NT2/D1 (cell line): ENCODE measurements at regions not wholly inside any gene's neighbourhood (a gene's known extent, or its start where the extent isn't known, plus 50 kb on each side); places are given as distances from the start of the nearest gene placed in this dataset.
"Not testable (repeated sequence)": the region's sequence is repeated elsewhere in the genome, so short reads cannot be mapped to it uniquely, and the experiment has no call there.

ENCODE experiments used
- DNase-seq: peaks from one replicate; pipeline ENCODE4 v3.0.0-alpha.2; 2011; ENCODE audit warnings: low read depth, low spot score
- H3K27me3 ChIP-seq: 2 replicates; pipeline ENCODE4 v1.6.0; 2011; ENCODE audit warnings: mild to moderate bottlenecking; ENCODE audit not compliant: insufficient read length, insufficient read depth
- H3K36me3 ChIP-seq: 2 replicates; pipeline ENCODE4 v1.6.1; 2011; ENCODE audit warnings: mild to moderate bottlenecking, low read length, mixed read lengths; ENCODE audit not compliant: insufficient read depth, insufficient read length
- H3K4me1 ChIP-seq: 2 replicates; pipeline ENCODE4 v1.5.1; 2011; ENCODE audit not compliant: insufficient read depth, insufficient read length
- H3K4me3 ChIP-seq: 2 replicates; pipeline ENCODE4 v1.5.1; 2011; ENCODE audit warnings: low read depth; ENCODE audit not compliant: insufficient read length
- H3K9ac ChIP-seq: 2 replicates; pipeline ENCODE4 v1.6.0; 2011; ENCODE audit warnings: low read depth; ENCODE audit not compliant: insufficient read length
- H3K9me3 ChIP-seq: 2 replicates; pipeline ENCODE4 v1.5.1; 2011; ENCODE audit warnings: mild to moderate bottlenecking, low read length; ENCODE audit not compliant: insufficient read depth
- SUZ12 ChIP-seq: IDR thresholded peaks from 2 replicates; pipeline ENCODE4 v1.6.1; 2011; ENCODE audit not compliant: insufficient read length, insufficient read depth; ENCODE audit errors: extremely low read depth
- YY1 ChIP-seq: IDR thresholded peaks from 2 replicates; pipeline ENCODE4 v1.6.1; 2011; ENCODE audit not compliant: insufficient read length, insufficient read depth
- ZNF274 ChIP-seq: IDR thresholded peaks from 2 replicates; pipeline ENCODE4 v1.6.1; 2011; ENCODE audit warnings: mild to moderate bottlenecking, low read depth, low read length

DNA sequence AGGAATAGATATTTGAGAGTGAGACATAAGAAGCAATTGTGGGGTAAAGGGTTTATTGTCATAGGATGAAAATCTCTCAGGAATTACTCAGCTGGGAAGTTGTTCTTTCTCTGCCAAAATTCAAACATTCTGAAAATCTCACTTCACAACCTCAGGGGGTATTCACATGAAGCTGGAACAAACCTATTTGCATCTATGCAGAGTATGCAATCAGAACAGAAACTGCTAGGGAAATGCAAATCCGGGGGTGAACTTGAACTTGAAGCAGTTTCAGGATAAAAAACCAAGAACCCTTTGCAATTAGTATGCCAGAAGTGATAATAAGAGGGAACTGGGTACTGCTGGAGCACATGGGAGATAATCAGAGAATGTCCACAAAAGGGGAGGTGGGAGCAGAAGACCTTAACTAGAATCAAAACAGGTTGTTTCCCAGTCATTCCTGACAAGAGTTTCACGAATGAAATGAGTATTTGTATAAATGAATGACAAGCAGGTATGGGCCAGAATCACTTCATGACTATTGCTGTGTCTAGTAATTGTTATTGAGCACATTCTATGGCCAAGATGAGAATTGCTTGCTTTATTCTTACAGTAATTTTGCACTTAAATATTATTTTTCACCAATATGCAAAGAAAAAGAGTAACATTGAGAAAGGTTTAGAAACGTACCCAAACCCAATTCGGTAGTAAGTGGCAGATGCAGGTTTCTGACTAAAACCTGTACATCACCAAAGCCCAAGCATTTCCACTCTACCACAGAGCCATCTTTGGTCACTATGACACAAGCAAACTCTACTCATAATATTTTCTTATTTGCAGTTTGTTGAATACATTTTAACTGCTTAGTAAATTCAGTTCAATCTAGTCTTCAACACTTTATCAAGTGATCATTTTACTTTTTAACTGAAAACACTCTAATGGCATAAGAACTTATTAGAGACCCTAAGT is 61.8 kb upstream of the UBASH3B start:
- H3K9ac ChIP-seq, result no peak overlapping the region
- DNase-seq, result no peak
- no peaks in the 10 kb centered on the region for H3K27me3 ChIP-seq
- no peaks in the 10 kb centered on the region for H3K4me1 ChIP-seq
- H3K36me3 ChIP-seq, result no peaks in the 10 kb centered on the region
- no peak overlapping the region for H3K4me3 ChIP-seq
- H3K9me3 ChIP-seq, result no peaks in the 10 kb centered on the region
- TF ChIP-seq YY1, result no peak
- TF ChIP-seq ZNF274, result no peak
- TF ChIP-seq SUZ12, result no peak

DNA sequence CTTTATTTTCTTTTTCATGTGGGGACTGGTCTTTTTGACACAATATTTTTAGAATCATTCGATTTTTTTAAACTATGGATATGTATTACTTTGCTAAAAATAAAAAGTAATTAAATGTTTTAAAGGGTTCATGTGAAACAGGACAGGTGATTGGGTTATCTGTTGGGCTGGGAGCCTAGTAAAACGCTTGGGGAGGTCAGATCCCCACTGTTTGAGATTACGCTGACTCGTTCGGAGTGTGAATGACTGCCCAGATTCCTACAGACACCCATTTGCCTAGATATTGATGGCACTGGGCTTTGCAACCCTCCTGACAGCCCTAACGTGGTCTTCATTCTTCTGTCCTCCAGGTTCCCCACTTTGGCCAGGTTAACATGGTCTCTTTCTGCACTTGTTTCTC is 62.9 kb upstream of the UBASH3B start:
- Histone ChIP-seq H3K9ac (no peak overlapping the region), H3K4me3 (no peak overlapping the region), H3K9me3 (no peaks in the 10 kb centered on the region), H3K27me3 (no peaks in the 10 kb centered on the region), H3K4me1 (no peaks in the 10 kb centered on the region), H3K36me3 (no peaks in the 10 kb centered on the region)
- no peak for DNase-seq
- TF ChIP-seq ZNF274 (no peak), SUZ12 (no peak), YY1 (no peak)

DNA sequence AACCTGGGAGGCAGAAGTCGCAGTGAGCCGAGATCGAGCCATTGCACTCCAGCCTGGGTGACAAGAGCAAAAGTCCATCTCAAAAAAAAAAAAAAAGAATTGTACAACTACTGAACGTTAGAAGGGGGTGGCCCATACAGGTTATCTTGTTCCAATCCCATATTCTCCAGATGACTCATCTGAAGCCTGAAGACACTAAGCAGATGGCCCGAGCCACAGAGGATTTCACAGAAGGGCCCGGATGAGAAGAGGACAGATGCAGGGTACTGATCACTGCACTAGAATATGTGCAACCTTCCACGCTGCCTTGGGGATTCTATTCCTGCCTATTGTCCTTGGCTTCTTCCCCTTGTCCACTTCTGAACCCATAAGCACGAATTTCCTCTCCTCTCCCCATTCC is 70.9 kb upstream of the UBASH3B start:
- Histone ChIP-seq H3K36me3 (no peaks in the 10 kb centered on the region), H3K4me3 (no peak overlapping the region), H3K9ac (no peak overlapping the region), H3K4me1 (peaks cover 4% of the 10 kb centered on the region), H3K27me3 (no peaks in the 10 kb centered on the region), H3K9me3 (no peaks in the 10 kb centered on the region)
- TF ChIP-seq ZNF274 (no peak), SUZ12 (no peak), YY1 (no peak)
- DNase-seq, result no peak

DNA sequence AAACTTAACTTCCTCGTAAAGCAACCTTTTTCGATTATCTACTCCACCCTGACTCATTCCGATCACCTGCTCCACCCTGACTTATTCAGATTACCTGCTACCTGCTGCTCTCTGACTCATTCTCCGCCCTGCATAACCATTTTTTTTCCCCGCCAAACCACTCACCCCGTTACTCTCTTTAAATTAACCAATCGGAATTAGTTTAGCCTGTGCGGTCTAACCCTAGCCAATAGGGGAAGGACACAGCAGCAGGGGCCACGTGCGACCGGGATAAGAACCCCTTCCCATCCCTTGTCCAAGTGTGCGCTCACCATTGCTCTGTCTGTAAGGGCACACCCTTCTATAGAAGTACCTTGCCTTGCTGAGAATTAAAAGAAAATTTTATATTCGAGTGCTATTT is 75.5 kb upstream of the UBASH3B start:
- not testable (repeated sequence) for H3K9ac ChIP-seq, H3K27me3 ChIP-seq, H3K9me3 ChIP-seq, H3K4me1 ChIP-seq, DNase-seq, H3K36me3 ChIP-seq, H3K4me3 ChIP-seq

DNA sequence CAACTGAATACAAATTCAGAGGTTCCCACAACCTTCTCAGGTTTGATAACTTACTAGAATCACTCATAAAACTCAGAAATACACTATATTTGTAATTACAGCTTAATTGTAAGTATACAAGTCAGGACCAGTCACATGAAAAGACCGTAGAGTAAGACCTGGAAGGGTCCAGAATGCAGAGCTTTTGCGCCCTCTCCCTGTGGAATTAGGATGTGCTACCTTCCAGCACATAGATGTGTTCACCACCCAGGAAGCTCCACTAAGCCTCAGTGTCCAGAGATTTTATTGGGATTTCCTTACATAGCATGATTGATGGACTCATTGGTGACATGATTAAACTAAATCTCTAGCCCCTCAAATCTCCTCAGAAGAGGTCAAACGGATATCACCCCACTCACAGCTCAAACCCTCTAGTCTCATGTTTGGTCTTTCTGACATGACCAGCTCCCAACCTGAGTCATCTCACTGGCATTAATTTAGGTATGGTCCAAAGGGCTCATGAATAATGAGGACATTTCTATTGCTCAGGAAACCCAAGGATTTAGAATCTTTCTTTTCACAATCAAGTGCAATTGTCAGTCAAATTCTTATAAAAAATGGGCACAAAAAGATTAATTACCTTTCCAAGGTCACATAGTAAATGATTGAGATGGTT is 77.2 kb upstream of the UBASH3B start:
- Histone ChIP-seq H3K4me1 (peaks cover 4% of the 10 kb centered on the region), H3K9me3 (peaks cover 8% of the 10 kb centered on the region; the same call in 1 of the 2 replicates), H3K36me3 (no peaks in the 10 kb centered on the region), H3K9ac (no peak overlapping the region), H3K4me3 (no peak overlapping the region), H3K27me3 (no peaks in the 10 kb centered on the region)
- TF ChIP-seq SUZ12 (no peak), YY1 (no peak), ZNF274 (no peak)
- DNase-seq, result no peak

DNA sequence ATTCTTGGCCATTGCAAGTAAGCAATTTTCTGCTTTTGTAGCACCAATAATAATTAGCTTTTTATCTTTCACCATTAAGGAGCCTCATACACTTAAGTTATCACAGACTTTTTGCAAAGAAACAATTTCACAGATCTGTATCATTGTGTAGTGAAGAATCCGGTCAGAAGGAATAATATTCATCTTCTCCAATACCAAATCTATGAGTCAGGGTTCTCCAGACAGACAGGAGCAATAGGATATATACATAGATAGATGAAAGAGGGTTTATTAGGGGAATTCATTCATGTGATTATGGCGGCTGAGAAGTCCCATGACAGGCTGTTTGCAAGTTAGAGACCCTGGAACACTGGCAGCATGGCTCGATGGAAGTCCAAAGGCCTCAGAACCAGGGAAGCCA is 82.9 kb upstream of the UBASH3B start:
- no peaks in the 10 kb centered on the region for H3K36me3 ChIP-seq
- H3K9ac ChIP-seq, result no peak overlapping the region
- H3K9me3 ChIP-seq, result no peaks in the 10 kb centered on the region
- no peaks in the 10 kb centered on the region for H3K27me3 ChIP-seq
- no peaks in the 10 kb centered on the region for H3K4me1 ChIP-seq
- no peak for DNase-seq
- TF ChIP-seq SUZ12 (no peak), YY1 (no peak), ZNF274 (no peak)
- no peak overlapping the region for H3K4me3 ChIP-seq

DNA sequence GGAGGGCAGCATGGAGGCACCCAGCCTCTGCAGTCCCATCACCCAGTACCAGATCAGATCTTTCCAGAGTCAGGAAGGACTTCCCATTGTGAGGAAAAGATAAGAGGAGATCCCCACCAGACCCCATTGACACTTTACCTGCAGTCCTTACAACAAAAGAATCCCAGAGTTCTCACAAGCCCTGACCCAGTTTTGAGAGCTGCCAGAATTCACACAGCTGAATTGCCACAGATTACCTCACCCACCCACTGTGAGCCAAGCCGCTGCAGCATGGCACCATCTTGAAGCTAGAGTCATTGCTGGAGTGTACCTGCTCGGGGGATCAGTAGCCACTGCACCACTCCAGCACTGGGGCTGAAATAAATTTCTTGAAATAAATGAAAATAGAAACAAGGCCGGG is 91.8 kb upstream of the UBASH3B start:
- H3K36me3 ChIP-seq, result no peaks in the 10 kb centered on the region
- no peaks in the 10 kb centered on the region for H3K27me3 ChIP-seq
- H3K4me1 ChIP-seq, result no peaks in the 10 kb centered on the region
- no peak overlapping the region for H3K9ac ChIP-seq
- no peak for DNase-seq
- TF ChIP-seq ZNF274, result no peak
- TF ChIP-seq SUZ12, result no peak
- no peak for TF ChIP-seq YY1
- H3K9me3 ChIP-seq, result no peaks in the 10 kb centered on the region
- no peak overlapping the region for H3K4me3 ChIP-seq
